HG03558 (cell line): ENCODE measurements at regions not wholly inside any gene's neighbourhood (a gene's known extent, or its start where the extent isn't known, plus 50 kb on each side); places are given as distances from the start of the nearest gene placed in this dataset.
A peak's percentile ranks its signal among the peaks of the same experiment; 100 is the strongest.

Experiments
- ATAC-seq: cut with Tn5 transposase; IDR thresholded peaks from one replicate; pipeline ENCODE4 v1.9.1; 2021; ENCODE audit warnings: moderate number of reproducible peaks; ENCODE audit not compliant: unreplicated experiment; ENCODE audit errors: extremely low read depth

- ATAC-seq, result no peak
Observed at GRCh38 chr7:88700725-88701124, 58.8 kb upstream of the ZNF804B start.

- ATAC-seq, result no peak
Observed at GRCh38 chr7:88694207-88694606, 65.3 kb upstream of the ZNF804B start.

- no peak for ATAC-seq
Observed at GRCh38 chr7:88693131-88693530, 66.4 kb upstream of the ZNF804B start.

GRCh38 chr7:88692493-88692892 lies 67.0 kb upstream of the ZNF804B start:
- no peak for ATAC-seq

GRCh38 chr7:88689821-88690220 lies 69.7 kb upstream of the ZNF804B start:
- no peak for ATAC-seq

GRCh38 chr7:88688222-88688621 lies 71.3 kb upstream of the ZNF804B start:
- ATAC-seq, result no peak

GRCh38 chr7:88686468-88687229 lies 72.9 kb upstream of the ZNF804B start:
- no peak for ATAC-seq

GRCh38 chr7:88681682-88682081 lies 77.8 kb upstream of the ZNF804B start:
- no peak for ATAC-seq

GRCh38 chr7:88670536-88670935 lies 89.0 kb upstream of the ZNF804B start:
- ATAC-seq, result no peak

GRCh38 chr7:88669913-88670312 lies 89.6 kb upstream of the ZNF804B start:
- ATAC-seq, result no peak

GRCh38 chr7:88668591-88668990 lies 90.9 kb upstream of the ZNF804B start:
- no peak for ATAC-seq

GRCh38 chr7:88666626-88667025 lies 92.9 kb upstream of the ZNF804B start:
- ATAC-seq, result no peak

GRCh38 chr7:88665892-88666514 lies 93.5 kb upstream of the ZNF804B start:
- ATAC-seq, result no peak

GRCh38 chr7:88664630-88665233 lies 94.8 kb upstream of the ZNF804B start:
- no peak for ATAC-seq

- no peak for ATAC-seq
Observed at GRCh38 chr7:88661921-88662320, 97.6 kb upstream of the ZNF804B start.

GRCh38 chr7:88647825-88648224 lies 111.7 kb upstream of the ZNF804B start:
- no peak for ATAC-seq

- ATAC-seq, result no peak
Observed at GRCh38 chr7:88638583-88638982, 120.9 kb upstream of the ZNF804B start.

- no peak for ATAC-seq
Observed at GRCh38 chr7:88637795-88638194, 121.7 kb upstream of the ZNF804B start.

GRCh38 chr7:88635149-88635548 lies 124.4 kb upstream of the ZNF804B start:
- no peak for ATAC-seq

GRCh38 chr7:88629559-88629958 lies 129.9 kb upstream of the ZNF804B start:
- no peak for ATAC-seq

- ATAC-seq, result peak; percentile 99
Observed at GRCh38 chr7:88628363-88629085, 131.0 kb upstream of the ZNF804B start.
